Mesenchymal stem cell (in vitro differentiated cells and primary cell): ENCODE measurements at regions not wholly inside any gene's neighbourhood (a gene's known extent, or its start where the extent isn't known, plus 50 kb on each side); places are given as distances from the start of the nearest gene placed in this dataset.

Experiments used
- DNase-seq: peaks from one replicate; pipeline ENCODE4 v3.0.0-alpha.2; 2013
- H2AFZ ChIP-seq: one replicate; pipeline ENCODE4 v1.6.1; 2013; ENCODE audit warnings: low read depth, mild to moderate bottlenecking, control low read depth, inconsistent platforms, low read length, moderate library complexity
- H2AK5ac ChIP-seq: 2 replicates; pipeline ENCODE4 v1.6.1; 2013; ENCODE audit warnings: low read length, moderate library complexity, mild to moderate bottlenecking, inconsistent platforms; ENCODE audit not compliant: severe bottlenecking
- H2BK120ac ChIP-seq: one replicate; pipeline ENCODE4 v1.6.1; 2013; ENCODE audit warnings: low read depth, mild to moderate bottlenecking, inconsistent platforms, low read length, moderate library complexity
- H2BK12ac ChIP-seq, 2 experiments: one replicate each; pipeline ENCODE4 v1.6.1; 2013; ENCODE audit warnings: inconsistent platforms in 2 of 2, low read length in 2 of 2, mild to moderate bottlenecking in 2 of 2, moderate library complexity in 2 of 2, control low read depth in 1 of 2
- H2BK15ac ChIP-seq: one replicate; pipeline ENCODE4 v1.6.1; 2013; ENCODE audit warnings: mild to moderate bottlenecking, low read depth, inconsistent platforms; ENCODE audit not compliant: poor library complexity, severe bottlenecking
- H2BK5ac ChIP-seq: 2 replicates; pipeline ENCODE4 v1.6.1; 2013; ENCODE audit warnings: low read depth, mild to moderate bottlenecking, low read length, control low read depth, inconsistent platforms; ENCODE audit not compliant: poor library complexity, severe bottlenecking
- H3K14ac ChIP-seq, 2 experiments: one replicate each; pipeline ENCODE4 v1.6.1; 2013; ENCODE audit warnings: inconsistent platforms in 2 of 2, low read length in 2 of 2, control low read depth in 1 of 2, mild to moderate bottlenecking in 1 of 2, moderate library complexity in 1 of 2
- H3K18ac ChIP-seq, 2 experiments: one replicate each; pipeline ENCODE4 v1.6.1; 2013; ENCODE audit warnings: inconsistent platforms in 2 of 2, low read length in 2 of 2, control low read depth in 1 of 2, low read depth in 1 of 2, mild to moderate bottlenecking in 1 of 2
- H3K23ac ChIP-seq, 2 experiments: one replicate each; pipeline ENCODE4 v1.6.1; 2013; ENCODE audit warnings: inconsistent platforms in 2 of 2, low read length in 2 of 2, mild to moderate bottlenecking in 2 of 2, moderate library complexity in 2 of 2, control low read depth in 1 of 2
- H3K27ac ChIP-seq: 2 replicates; pipeline ENCODE4 v1.5.1; 2013; ENCODE audit warnings: mild to moderate bottlenecking, moderate library complexity, low read length, control low read depth, inconsistent platforms; ENCODE audit not compliant: poor library complexity, severe bottlenecking
- H3K27me3 ChIP-seq, 2 experiments: 2 replicates each; pipeline versions ENCODE4 v1.6.1 to v1.7.0; 2013; ENCODE audit warnings: low read length in 2 of 2, mild to moderate bottlenecking in 2 of 2, moderate library complexity in 2 of 2, control low read depth in 1 of 2, inconsistent platforms in 1 of 2; ENCODE audit not compliant: control insufficient read depth in 1 of 2, insufficient read depth in 1 of 2
- H3K36me3 ChIP-seq, 2 experiments: 2 replicates each; pipeline versions ENCODE4 v1.6.1 to v1.7.0; 2013; ENCODE audit warnings: low read length in 2 of 2, control low read depth in 1 of 2, inconsistent platforms in 1 of 2, low read depth in 1 of 2, mild to moderate bottlenecking in 1 of 2; ENCODE audit not compliant: insufficient read depth in 2 of 2, control insufficient read depth in 1 of 2
- H3K4ac ChIP-seq, 2 experiments: one replicate each; pipeline ENCODE4 v1.6.1; 2013; ENCODE audit warnings: inconsistent platforms in 2 of 2, low read length in 2 of 2, mild to moderate bottlenecking in 2 of 2, moderate library complexity in 2 of 2, control low read depth in 1 of 2, low read depth in 1 of 2
- H3K4me1 ChIP-seq: 2 replicates; pipeline ENCODE4 v1.6.1; 2013; ENCODE audit warnings: low read depth, low read length, control low read depth; ENCODE audit not compliant: control insufficient read depth, insufficient read depth
- H3K4me2 ChIP-seq: 2 replicates; pipeline ENCODE4 v1.6.1; 2013; ENCODE audit warnings: low read length, mild to moderate bottlenecking, inconsistent platforms; ENCODE audit not compliant: poor library complexity, severe bottlenecking
- H3K4me3 ChIP-seq, 2 experiments: 2 replicates each; pipeline versions ENCODE4 v1.5.1 to v1.7.0; 2013; ENCODE audit warnings: low read length in 2 of 2, mild to moderate bottlenecking in 2 of 2, control low read depth in 1 of 2, low read depth in 1 of 2; ENCODE audit not compliant: insufficient read depth in 1 of 2
- H3K79me1 ChIP-seq: replicated peaks from 2 replicates; pipeline ENCODE4 v1.6.1; 2013; ENCODE audit warnings: mild to moderate bottlenecking, control low read depth, low read length, inconsistent platforms; ENCODE audit not compliant: poor library complexity, severe bottlenecking
- H3K9ac ChIP-seq: 2 replicates; pipeline ENCODE4 v1.7.0; 2013; ENCODE audit warnings: mild to moderate bottlenecking, low read length, moderate library complexity
- H3K9me3 ChIP-seq: 2 replicates; pipeline ENCODE4 v1.7.0; 2013; ENCODE audit warnings: mild to moderate bottlenecking, low read length; ENCODE audit not compliant: control insufficient read depth
- H4K8ac ChIP-seq: one replicate; pipeline ENCODE4 v1.6.1; 2013; ENCODE audit warnings: inconsistent platforms, mild to moderate bottlenecking, low read length, moderate library complexity
- H4K91ac ChIP-seq: one replicate; pipeline ENCODE4 v1.6.1; 2013; ENCODE audit warnings: mild to moderate bottlenecking, low read length, inconsistent platforms
- WGBS: methylation state at CpG from one replicate; pipeline ENCODE4 v1.1.7; 2013; ENCODE audit warnings: mixed read lengths; 5-methylcytosine and 5-hydroxymethylcytosine counted together

DNA sequence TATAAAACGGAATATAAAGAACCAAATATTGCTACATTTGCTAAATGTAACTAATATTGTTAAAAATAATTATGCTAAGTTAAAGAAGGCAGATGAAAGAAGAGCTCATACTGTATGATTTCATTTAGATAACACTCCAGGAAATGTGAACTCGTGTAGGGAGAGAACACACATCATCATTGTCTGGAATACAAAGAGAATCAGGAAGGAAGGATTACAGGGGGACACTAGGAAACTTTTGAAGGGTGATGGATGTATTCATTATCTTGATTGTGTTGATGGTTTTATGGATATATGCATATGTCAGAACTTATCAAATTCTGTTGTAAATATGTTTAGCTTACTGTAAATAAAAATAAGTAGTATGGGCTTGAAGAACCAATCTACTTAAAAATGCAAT lies 104.1 kb upstream of the TRIB2 start:
- Histone ChIP-seq H2BK12ac (no peak overlapping the region), H3K9me3 (no peaks in the 10 kb centered on the region), H3K27me3 (no peaks in the 10 kb centered on the region), H3K4me1 (peaks cover 4% of the 10 kb centered on the region), H4K8ac (no peak overlapping the region), H2BK15ac (no peak overlapping the region), H3K4ac (no peak overlapping the region), H3K27ac (no peak overlapping the region), H2AFZ (no peak overlapping the region), H3K23ac (no peak overlapping the region), H3K79me1 (no peaks in the 10 kb centered on the region), H3K36me3 (no peaks in the 10 kb centered on the region), H3K4me2 (no peak overlapping the region), H2BK120ac (no peak overlapping the region), H3K4me3 (no peak overlapping the region), H3K14ac (no peak overlapping the region), H4K91ac (no peak overlapping the region), H2BK5ac (no peak overlapping the region), H3K18ac (no peak overlapping the region), H3K9ac (no peak overlapping the region), H2AK5ac (no peak overlapping the region)
- 64% methylated on average over 1 of the region's 2 CpGs for WGBS
- no peak for DNase-seq

DNA sequence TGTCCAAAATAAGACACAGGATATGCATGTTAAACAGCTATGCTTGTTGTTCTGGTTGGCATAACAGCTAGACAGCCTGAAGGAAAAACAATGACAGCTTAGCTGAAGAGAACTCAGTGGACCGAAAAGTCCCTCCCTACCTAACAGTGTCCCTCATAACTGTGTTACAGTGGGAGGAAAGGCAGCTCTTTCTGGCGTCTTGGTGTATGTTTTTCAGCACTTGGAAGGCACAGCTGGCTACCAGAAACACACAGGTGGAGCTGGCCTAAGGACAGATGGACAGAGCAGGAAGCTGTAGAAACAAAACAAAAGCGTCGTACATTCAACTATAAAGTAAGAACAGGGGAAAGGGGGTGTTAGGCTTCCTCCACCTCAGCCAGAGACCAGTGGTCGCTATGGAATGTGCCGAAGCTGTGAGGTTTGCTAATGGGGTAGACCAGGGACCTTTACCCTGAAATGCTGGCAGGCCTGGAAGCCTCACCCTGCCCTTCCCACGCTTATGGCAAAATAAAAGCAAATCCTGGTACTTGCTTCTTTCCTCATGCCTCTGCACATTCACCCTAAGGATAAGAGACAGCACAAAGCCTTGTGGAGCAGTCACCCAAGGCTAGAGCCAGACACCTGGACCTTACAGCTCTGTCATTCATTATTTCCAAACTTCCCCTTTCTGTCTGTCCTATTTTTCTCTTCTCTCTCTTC lies 103.5 kb upstream of the TRIB2 start:
- Histone ChIP-seq H2BK15ac (no peak overlapping the region), H3K23ac (no peak overlapping the region), H3K18ac (peak overlapping the region; percentile 14 to 26), H3K9ac (no peak overlapping the region), H3K4ac (no peak overlapping the region), H3K9me3 (no peaks in the 10 kb centered on the region), H2BK5ac (no peak overlapping the region), H3K27ac (no peak overlapping the region), H2AK5ac (peak overlapping the region; percentile 41), H3K4me1 (peaks cover 4% of the 10 kb centered on the region), H3K36me3 (no peaks in the 10 kb centered on the region), H3K27me3 (no peaks in the 10 kb centered on the region), H3K4me3 (no peak overlapping the region), H3K79me1 (no peaks in the 10 kb centered on the region), H3K4me2 (no peak overlapping the region), H2AFZ (no peak overlapping the region), H3K14ac (no peak overlapping the region), H2BK120ac (no peak overlapping the region), H2BK12ac (peak overlapping the region; percentile 5 to 54), H4K8ac (peak overlapping the region; percentile 12), H4K91ac (no peak overlapping the region)
- 69% methylated on average over 6 of the region's 7 CpGs for WGBS
- no peak for DNase-seq

DNA sequence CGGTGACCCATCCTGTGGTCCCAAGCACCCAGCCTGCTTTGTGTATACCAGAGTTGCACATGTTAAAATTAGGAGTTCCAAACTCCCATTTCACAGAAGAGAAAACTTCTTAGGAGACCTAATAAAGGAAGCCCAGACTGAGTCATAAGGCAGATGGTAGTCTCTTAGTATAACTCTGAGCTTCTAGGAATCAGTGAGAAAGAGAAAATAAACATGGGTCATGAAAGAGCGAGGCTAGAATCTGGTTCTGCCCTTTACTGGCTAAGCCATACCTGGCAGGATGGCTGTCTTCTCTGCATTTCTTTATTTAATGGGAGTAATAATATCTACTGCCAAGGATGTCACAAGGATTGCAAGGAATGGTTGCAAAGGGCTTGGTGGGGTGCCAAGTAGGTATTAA lies 101.2 kb upstream of the TRIB2 start:
- WGBS, result 93% methylated on average over 2 of the region's 2 CpGs
- Histone ChIP-seq H2AK5ac (no peak overlapping the region), H3K23ac (no peak overlapping the region)

DNA sequence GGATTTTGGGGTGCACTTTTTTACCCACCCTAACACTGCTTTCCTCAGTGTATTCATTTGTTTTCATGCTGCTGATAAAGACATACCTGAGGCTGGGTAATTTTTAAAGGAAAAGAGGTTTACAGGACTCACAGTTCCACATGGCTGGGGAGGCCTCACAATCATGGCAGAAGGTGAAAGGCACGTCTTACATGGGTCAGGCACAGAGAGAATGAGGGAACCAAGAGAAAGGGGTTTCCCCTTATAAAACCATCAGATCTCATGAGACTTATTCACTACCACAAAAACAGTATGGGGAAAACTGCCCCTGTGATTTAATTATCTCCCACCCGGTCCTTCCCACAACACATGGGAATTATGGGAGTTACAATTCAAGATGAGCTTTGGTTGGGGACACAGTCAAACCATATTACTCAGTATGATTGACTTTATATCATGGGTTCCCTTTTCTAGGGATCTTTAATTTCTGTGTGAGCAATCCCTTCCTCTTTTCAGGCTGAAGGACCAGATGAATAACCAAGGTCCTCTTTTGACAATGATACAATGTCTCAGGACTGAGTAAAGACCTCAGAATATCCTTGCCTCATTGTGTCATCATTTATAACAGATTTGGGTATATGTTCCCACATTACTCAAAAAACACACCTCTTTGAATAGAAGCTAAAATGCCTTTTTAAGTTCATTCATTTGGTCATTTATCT lies 100.1 kb upstream of the TRIB2 start:
- Histone ChIP-seq H3K14ac (no peak overlapping the region), H3K9me3 (no peaks in the 10 kb centered on the region), H3K36me3 (no peaks in the 10 kb centered on the region), H3K79me1 (no peaks in the 10 kb centered on the region), H3K4me3 (no peak overlapping the region), H2BK5ac (no peak overlapping the region), H2BK120ac (no peak overlapping the region), H3K23ac (no peak overlapping the region), H2AK5ac (no peak overlapping the region), H3K4me1 (peaks cover 9% of the 10 kb centered on the region), H3K27ac (no peak overlapping the region), H3K9ac (no peak overlapping the region), H2AFZ (no peak overlapping the region), H4K91ac (no peak overlapping the region), H3K4ac (no peak overlapping the region), H2BK15ac (no peak overlapping the region), H3K27me3 (no peaks in the 10 kb centered on the region), H3K18ac (no peak overlapping the region), H3K4me2 (no peak overlapping the region), H4K8ac (no peak overlapping the region), H2BK12ac (no peak overlapping the region)
- DNase-seq, result no peak
- WGBS, result no CpG with 5 or more reads among the region's 2 CpGs

More for the DNA sequence above, 101.2 kb upstream of the TRIB2 start:
- H3K4me3 ChIP-seq, result no peak overlapping the region
- H2BK5ac ChIP-seq, result no peak overlapping the region
- H3K18ac ChIP-seq, result no peak overlapping the region
- no peak overlapping the region for H2BK15ac ChIP-seq
- no peaks in the 10 kb centered on the region for H3K36me3 ChIP-seq
- H4K8ac ChIP-seq, result no peak overlapping the region
- H2BK120ac ChIP-seq, result no peak overlapping the region
- H2BK12ac ChIP-seq, result no peak overlapping the region
- no peak overlapping the region for H4K91ac ChIP-seq
- no peak overlapping the region for H2AFZ ChIP-seq
- H3K14ac ChIP-seq, result no peak overlapping the region
- H3K4me1 ChIP-seq, result peaks cover 9% of the 10 kb centered on the region
- no peak for DNase-seq
- H3K27me3 ChIP-seq, result no peaks in the 10 kb centered on the region
- no peak overlapping the region for H3K27ac ChIP-seq
- H3K4ac ChIP-seq, result no peak overlapping the region
- H3K4me2 ChIP-seq, result no peak overlapping the region
- H3K79me1 ChIP-seq, result no peaks in the 10 kb centered on the region
- no peak overlapping the region for H3K9ac ChIP-seq
- H3K9me3 ChIP-seq, result no peaks in the 10 kb centered on the region
